ENCODE measurements at regions not wholly inside any gene's neighbourhood (a gene's known extent, or its start where the extent isn't known, plus 50 kb on each side); places are given as distances from the start of the nearest gene placed in this dataset.

GRCh38 chr1:206420471-206420870 lies 49.8 kb upstream of the IKBKE start:
- TF ChIP-seq MED1 (CRISPR knock-in tag; IDR thresholded peaks at IDR 0.05) (no peak), EZH2 (conservative IDR thresholded peaks at IDR 0.05; ENCODE audit: low read depth, low read length) (no peak), CTCF (CRISPR knock-in tag; IDR thresholded peaks at IDR 0.05) (no peak), STAT5B (CRISPR knock-in tag; IDR thresholded peaks at IDR 0.05) (no peak), POLR2AphosphoS5 (IDR thresholded peaks at IDR 0.05; ENCODE audit: low read depth, low read length) (no peak), ZBED4 (CRISPR knock-in tag; IDR thresholded peaks at IDR 0.05; ENCODE audit: borderline replicate concordance) (no peak), ZNF138 (CRISPR knock-in tag; IDR thresholded peaks at IDR 0.05; ENCODE audit: low read depth) (no peak), BRD4 (CRISPR knock-in tag; IDR thresholded peaks at IDR 0.05) (no peak), MYC (CRISPR knock-in tag; IDR thresholded peaks at IDR 0.05; ENCODE audit: borderline replicate concordance) (no peak), ZNF558 (CRISPR knock-in tag; IDR thresholded peaks at IDR 0.05; ENCODE audit: borderline replicate concordance) (no peak), ZNF580 (CRISPR knock-in tag; IDR thresholded peaks at IDR 0.05; ENCODE audit: borderline replicate concordance, low read depth) (no peak), KDM1A (CRISPR knock-in tag; IDR thresholded peaks at IDR 0.05) (no peak)

Data from HepG2 (cell line).